ENCODE measurements at regions not wholly inside any gene's neighbourhood (a gene's known extent, or its start where the extent isn't known, plus 50 kb on each side); places are given as distances from the start of the nearest gene placed in this dataset.

DNA sequence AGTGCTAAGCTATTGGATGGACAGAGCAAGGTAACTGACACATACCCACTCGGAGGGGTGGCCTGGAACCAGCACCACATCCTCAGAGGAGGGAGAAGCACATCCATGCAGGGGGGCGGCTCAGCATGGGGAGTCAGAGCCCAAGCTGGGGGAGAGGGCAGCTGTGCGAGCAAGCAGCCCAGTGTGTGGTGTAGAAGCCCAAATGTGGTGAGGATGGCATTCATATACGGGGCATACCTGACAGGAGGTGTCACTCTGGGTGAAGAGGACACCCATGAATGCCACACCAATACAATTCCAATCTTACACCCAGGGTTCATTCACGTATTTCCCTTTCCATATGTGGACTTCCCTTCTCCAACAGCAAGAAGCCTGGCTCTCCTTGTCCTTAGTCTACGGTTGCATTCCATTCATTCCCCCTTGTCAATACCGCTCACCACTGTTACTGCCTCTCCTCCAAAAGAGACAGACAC, 58.7 kb upstream of the ACAN start:
- no peak for TF ChIP-seq POLR2A (IDR thresholded peaks at IDR 0.05; ENCODE audit: low read depth, low read length)
- TF ChIP-seq TAF1 (IDR thresholded peaks at IDR 0.05; ENCODE audit: low read depth, low read length), result no peak
- TF ChIP-seq POLR2AphosphoS5 (IDR thresholded peaks at IDR 0.05; ENCODE audit: low read depth, low read length), result no peak
- no peak for TF ChIP-seq POU2F2 (IDR thresholded peaks at IDR 0.05; ENCODE audit: low read depth, low read length)
- TF ChIP-seq SPI1 (IDR thresholded peaks at IDR 0.05; ENCODE audit: low read depth, low read length), result no peak
- no peak for TF ChIP-seq PAX5 (IDR thresholded peaks at IDR 0.05; ENCODE audit: insufficient read depth, low read length, severe bottlenecking)
